ENCODE measurements at regions not wholly inside any gene's neighbourhood (a gene's known extent, or its start where the extent isn't known, plus 50 kb on each side); places are given as distances from the start of the nearest gene placed in this dataset.

GRCh38 chr12:124388038-124388671, 93.3 kb downstream of the RFLNA start:
- Histone ChIP-seq H3K36me3 (ENCODE audit: control insufficient read depth in 1 of 2, insufficient read depth in 2 of 2, low read length in 2 of 2) (peaks cover 0 to 10% of the 10 kb centered on the region in 2 experiments; a peak in 2 of 4 replicates), H3K4me1 (ENCODE audit: control insufficient read depth in 1 of 2, insufficient read depth in 2 of 2, low read length in 2 of 2) (peaks cover 47 to 79% of the 10 kb centered on the region in 2 experiments), H3K27me3 (ENCODE audit: insufficient read depth, low read length) (no peaks in the 10 kb centered on the region), H3K9me3 (ENCODE audit: control insufficient read depth in 1 of 2, insufficient read depth in 1 of 2, low read depth in 1 of 2, low read length in 2 of 2) (no peaks in the 10 kb centered on the region), H4K20me1 (ENCODE audit: insufficient read depth) (no peaks in the 10 kb centered on the region), H3K79me2 (ENCODE audit: insufficient read depth, low read length) (no peaks in the 10 kb centered on the region), H3K9ac (ENCODE audit: low read length) (no peak overlapping the region), H2AFZ (ENCODE audit: low read depth, low read length, poor library complexity, severe bottlenecking) (no peak overlapping the region), H3K9me2 (ENCODE audit: insufficient read depth) (no peaks in the 10 kb centered on the region), H3K4me2 (ENCODE audit: low read length) (no peak overlapping the region), H3K27ac (ENCODE audit: low read depth, low read length) (no peak overlapping the region), H3K4me3 (replicated peaks in 1 of 2; ENCODE audit: low read depth in 1 of 2, low read length in 2 of 2) (no peak overlapping the region)
- CTCF ChIA-PET, result no interaction called here
- TF ChIP-seq ZFX (IDR thresholded peaks at IDR 0.05) (no peak), TCF7L2 (IDR thresholded peaks at IDR 0.05; ENCODE audit: borderline replicate concordance, extremely low read depth, insufficient read depth, insufficient read length) (no peak), FOSL1 (IDR thresholded peaks at IDR 0.05; ENCODE audit: low read depth) (no peak), ZNF274 (IDR thresholded peaks at IDR 0.05; ENCODE audit: low read depth, low read length) (no peak), MAX (IDR thresholded peaks at IDR 0.05) (no peak), SIN3A (IDR thresholded peaks at IDR 0.05; ENCODE audit: low read depth) (no peak), CEBPB (IDR thresholded peaks at IDR 0.05; ENCODE audit: low read depth) (no peak), SRF (IDR thresholded peaks at IDR 0.05; ENCODE audit: low read depth) (no peak), ELF1 (IDR thresholded peaks at IDR 0.05; ENCODE audit: borderline replicate concordance, low read depth) (no peak), SP1 (IDR thresholded peaks at IDR 0.05; ENCODE audit: low read depth) (no peak), EZH2phosphoT487 (IDR thresholded peaks at IDR 0.05; ENCODE audit: borderline replicate concordance) (no peak), CTCF (IDR thresholded peaks at IDR 0.05 in 2 of 3, conservative IDR thresholded peaks at IDR 0.05 in 1 of 3; ENCODE audit: borderline replicate concordance in 1 of 3, insufficient read depth in 1 of 3, low read depth in 2 of 3, low read length in 2 of 3) (no peak)
- RAD21 ChIA-PET (ENCODE audit: low non-redundant PET in 1 of 2, low total read pairs in 2 of 2, uncharacterized antibody in 2 of 2, unreplicated experiment in 2 of 2), result no interaction called here
- DNase-seq (ENCODE audit: low read depth, low spot score) (no peak), ATAC-seq (no peak)
- BruUV-seq (replicated peaks), result no TSS peak
- intact Hi-C loops (cut with micrococcal nuclease), result no loop called here
- POLR2A ChIA-PET, result no interaction called here
